NCI-H1694 (cell line): ENCODE measurements at regions not wholly inside any gene's neighbourhood (a gene's known extent, or its start where the extent isn't known, plus 50 kb on each side); places are given as distances from the start of the nearest gene placed in this dataset.

Experiments
- DNase-seq: peaks from one replicate; lab custom pipeline; 2025; lab: John Stamatoyannopoulos, UW

DNA sequence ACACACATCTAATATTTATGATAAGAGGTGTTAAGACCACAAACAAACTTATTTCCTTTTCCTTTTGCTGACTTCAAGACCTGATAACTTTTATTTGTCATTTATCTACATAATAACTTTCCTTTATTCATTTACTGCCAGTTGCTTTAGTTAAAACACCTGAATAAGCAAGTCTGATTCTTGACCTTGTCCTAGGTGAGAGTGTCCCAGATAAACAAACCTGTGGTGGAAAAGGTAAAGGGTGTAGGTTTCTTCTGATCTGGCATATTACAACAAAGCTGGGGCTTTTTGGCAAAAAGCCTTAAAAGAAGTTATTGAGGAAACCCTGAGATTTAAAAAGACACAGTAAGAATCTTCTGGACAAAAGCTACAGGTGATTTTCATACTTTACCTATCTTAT, 191.5 kb downstream of the ZBBX start:
- no peak for DNase-seq

DNA sequence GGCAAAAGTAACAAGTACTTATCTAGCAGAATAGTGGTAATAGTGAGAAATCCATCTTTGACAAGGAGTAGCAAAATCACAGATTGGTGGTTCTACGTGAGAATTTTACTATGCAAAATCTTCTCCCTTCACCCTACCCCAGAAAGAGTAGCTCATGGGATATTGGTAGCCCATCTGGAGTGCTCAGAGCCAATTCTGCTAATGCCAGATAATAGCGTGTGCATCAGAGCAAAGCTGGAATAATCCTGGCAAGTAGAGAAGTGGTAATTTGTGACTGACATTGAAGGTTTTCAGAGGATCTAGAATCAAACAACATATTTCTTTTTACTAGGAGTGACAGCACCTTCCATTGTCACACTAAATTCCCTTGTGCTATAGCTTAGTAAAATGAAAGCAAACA, 192.9 kb downstream of the ZBBX start:
- DNase-seq: no peak

DNA sequence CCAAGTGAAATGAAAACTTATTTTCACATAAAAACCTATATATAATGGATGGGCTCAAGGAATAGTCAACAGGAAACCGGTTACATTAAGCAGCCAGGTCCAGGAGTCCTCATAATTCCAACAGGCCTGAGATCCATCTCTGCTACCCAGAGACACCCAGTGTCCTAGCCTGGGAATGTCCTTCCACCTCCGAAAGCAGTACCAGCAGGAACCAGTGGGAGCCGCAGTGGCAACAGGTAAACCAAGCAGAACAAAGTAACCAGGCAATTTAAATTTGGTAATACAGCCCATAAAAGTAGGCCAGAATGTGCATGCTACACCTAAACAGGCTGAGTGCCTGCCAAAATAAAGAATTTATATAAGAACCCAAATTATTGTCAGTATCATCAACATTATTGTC, 195.6 kb downstream of the ZBBX start:
- no peak for DNase-seq

DNA sequence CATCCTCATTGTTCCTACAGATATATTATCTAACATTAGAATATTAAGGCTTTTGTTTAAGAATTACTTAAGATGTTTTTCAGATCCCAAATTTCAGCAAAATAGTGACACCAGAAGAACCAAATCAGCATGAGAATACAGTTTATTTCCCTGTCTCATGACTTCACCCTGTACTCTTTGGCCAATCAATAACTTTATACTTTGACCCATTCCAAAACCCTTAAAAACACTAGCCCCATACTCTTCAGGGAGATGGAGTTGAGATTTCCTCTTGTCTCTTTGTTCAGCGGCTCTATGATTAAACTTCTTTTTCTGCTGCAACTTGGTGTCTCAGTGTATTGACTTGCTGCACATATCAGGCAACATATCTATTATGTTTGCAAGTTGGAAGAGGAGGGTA, 207.7 kb downstream of the ZBBX start:
- no peak for DNase-seq

DNA sequence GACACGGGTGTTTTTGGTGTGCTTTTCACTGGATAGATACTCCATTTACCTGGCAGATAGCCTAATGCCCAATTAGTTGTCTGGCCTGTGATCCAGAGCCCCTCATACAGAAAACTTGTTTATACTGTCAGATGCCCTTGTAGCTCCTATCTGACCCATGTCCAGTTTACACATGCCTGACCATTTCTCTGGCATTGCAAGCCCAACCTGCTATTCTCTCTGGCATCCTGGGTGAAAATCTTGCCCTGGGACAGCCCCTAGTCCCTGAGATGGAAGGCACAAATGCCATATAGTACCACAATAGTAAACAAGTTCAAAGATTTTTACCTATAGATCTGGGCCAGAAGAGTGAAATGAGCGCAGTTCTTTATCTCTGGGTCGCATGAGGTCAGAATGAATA, 212.6 kb downstream of the ZBBX start:
- no peak for DNase-seq

DNA sequence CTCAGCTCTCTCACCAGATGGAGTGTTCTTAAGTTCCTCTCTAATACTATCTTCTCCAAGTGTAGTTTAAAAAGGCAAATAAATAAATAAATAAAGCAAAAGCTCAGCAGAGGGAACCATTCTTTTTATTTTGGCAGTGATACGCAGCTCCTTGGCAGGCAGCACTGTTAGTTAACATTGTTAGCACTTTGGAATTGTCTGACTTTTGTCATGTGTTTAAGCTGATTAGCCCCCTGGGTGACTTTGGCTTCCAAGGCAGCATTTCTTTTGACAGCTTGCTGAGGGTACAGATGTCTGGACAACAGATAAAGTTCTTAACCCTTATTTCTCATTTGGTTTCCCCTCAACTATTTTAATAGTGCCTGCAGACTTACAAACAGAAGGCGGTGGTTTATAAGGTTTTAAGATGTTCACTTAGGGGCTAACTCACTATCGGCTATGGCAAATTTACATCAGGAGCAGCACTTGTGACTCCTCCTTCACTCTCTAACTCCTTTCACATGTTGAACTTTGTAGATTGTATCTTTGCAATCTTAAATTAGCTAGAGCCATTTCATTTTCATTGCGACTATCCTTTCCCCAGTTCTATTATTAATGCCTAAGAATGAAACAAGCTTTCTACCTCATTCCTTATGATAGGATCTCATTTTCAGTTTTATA, 213.4 kb downstream of the ZBBX start:
- no peak for DNase-seq

DNA sequence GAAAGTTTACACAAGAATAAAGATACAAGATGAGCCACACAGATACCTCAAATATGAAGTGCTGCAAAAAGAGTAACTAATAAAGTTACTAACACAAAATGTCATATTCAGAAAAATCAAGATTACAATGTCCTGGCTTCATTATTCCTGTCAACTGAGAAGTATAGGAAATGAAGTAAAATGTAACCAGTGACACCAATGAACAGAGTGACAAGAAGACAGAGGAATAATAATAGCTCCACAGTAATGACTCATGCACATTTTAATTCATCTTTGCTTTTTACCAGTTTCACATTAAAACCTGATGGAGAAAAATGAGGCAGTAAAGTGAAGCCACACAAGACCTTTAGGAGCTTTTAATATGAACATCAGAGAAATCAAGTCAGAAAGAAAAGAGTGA, 214.1 kb downstream of the ZBBX start:
- DNase-seq: no peak

DNA sequence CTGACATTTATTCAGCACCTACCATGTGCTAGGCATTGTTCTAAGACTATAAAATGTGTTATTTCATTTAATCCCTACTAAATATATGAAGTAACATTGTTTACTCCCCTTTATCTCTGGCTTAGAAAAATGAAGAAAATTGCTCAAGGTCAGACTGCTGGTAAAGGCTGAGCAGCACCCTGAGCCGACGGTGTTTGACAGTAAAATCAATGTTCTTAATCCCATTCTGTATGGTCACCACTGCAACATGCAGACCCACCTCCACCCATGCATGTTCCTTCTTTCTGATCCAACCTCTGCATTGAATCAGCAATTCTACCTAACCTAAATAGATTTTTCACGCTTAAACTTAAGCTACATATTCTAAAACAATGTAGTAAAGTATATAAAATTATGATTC, 216.5 kb downstream of the ZBBX start:
- no peak for DNase-seq

DNA sequence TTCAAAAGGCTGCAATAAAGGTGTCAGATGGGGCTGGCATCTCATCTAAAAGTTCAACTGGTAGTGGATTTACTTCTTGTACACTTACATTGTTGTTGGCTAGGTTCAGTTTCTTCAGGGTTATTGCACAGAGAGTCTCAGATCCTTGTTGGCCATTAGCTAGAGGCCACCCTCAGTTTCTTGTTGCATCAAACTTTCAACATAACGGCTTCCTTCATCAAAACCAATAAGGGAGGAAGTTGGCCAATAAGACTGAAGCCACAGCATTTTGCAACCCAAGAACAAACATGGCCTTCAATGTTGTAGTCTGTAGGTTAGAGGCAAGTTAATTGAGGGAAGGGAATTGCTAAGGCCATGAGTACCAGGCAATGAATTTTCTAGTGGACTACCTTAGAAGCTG, 218.0 kb downstream of the ZBBX start:
- no peak for DNase-seq

DNA sequence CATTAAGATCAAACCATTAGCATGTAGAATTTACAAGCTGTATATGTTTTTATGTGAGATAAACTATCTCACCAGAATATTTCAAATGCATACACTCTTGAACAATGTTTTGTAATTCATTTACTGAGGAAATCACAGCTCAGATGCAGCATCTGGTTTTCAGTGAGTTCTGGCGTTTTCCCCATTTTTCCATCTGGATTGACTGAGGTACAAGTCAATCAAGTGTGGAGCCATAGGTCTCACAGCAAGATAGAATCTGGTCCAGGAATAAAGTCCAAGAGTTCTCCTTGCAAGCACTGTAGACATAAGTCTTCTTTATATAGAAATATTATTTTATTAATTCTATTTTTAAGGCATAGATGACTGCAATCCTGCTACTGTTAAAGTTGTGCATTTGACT, 219.3 kb downstream of the ZBBX start:
- no peak for DNase-seq

DNA sequence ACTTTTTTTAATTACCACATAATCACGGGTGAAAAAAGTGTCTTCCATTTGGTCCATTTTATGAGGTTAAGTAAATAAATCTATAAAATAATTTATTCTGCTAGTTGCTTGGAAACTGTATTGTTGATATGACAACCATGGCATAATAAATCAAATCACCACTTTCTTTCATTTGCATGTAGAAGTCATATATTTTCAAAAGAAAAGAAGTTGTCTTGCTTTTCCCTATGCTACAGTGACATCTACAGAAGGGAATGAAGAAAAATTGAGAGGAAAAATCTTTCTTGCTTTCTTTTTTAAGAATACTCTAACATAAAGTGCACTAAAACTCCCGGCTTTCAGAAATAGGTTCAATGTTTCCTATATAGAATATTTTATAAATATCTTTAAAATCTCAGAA, 228.5 kb downstream of the ZBBX start:
- DNase-seq: no peak

DNA sequence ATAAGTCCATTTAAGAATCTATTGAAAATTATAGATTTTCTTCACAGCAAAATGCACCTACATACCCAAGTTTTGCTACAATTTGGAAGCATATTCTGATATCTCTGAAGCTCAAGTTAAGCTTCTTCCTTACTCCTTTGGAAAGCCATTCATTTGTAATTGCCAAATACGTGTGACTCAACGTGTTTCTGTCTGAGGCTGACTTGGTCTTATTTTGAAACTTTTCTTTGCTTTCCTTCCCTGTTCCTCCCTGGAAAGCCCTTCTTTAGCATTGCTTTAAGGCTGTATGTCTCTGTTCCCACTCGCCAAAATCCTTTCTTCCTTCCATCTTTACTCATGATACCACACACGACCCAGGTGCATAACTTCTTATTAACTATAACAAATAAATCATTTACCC, 232.0 kb downstream of the ZBBX start:
- DNase-seq: no peak

DNA sequence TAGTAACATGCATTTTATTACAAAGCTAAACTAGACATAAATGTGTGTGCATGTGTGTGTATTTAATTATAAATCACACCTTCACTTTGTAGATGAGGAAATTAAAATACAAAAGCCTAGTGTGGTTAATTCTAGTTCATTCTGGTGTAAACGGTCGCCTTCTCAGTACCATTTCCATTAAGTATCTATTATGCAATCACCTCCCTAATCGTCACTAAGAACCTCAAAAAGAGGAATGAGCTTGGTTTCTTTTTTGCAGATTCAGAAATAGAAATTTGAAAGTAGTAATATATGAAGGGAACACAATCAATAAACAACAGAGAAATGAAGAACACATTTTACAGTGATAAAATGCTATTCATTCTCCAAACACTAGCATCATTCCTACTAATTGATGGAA, 233.2 kb downstream of the ZBBX start:
- DNase-seq: no peak

DNA sequence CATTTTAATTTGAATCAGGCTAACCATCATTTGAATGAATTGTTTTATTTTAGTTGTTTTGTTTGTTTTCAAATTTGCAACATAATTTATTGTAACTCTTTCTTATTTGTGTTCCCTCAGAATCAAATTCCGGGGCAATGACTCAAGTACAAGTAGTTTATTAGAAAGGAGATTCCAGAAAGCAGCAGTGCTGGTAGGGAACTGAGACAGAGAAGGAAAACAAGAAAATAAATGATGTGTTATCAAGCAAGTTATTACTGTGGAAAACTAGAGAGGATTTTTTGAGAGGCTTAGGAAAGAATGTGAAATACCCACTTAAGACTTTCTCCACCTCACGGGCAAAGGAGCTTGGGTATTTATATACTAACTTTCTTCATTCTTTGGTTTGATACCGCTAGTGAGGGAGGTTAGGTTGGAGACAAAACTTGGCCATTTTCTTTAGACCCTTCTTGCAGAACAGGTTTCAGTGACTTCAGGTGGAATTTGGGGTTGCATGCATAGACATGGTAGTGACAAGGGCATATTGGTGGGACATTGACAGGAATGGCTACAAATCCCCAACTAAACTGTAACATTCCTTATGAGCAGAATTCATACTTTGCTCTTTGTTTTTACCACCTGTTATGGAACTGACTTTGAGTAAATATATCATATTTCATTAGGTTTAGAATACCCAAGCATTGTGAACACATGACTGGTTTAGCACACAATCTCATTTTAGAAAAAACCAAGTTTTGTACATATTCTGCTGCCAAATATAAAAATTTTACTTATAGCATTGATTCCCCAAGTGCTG, 254.3 kb downstream of the ZBBX start:
- DNase-seq: no peak

DNA sequence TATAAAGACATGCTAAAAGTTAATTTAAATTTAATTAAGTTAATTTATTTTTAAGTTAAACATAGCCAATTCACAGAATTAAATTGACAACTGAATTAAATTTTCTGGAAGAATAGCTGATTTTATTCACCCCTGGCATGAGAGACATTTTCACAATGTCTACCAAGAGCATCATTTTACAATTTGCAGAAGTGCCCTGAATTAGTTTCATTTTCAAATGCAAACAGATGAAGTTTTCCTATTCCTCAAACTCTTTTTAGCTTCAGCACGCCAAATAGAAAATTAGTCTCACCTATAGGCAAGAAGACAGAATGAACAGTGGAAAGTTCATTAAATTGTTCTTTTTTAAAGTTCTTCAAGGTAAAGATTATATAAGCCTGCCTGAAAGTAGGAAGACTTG, 259.3 kb downstream of the ZBBX start:
- DNase-seq: no peak

DNA sequence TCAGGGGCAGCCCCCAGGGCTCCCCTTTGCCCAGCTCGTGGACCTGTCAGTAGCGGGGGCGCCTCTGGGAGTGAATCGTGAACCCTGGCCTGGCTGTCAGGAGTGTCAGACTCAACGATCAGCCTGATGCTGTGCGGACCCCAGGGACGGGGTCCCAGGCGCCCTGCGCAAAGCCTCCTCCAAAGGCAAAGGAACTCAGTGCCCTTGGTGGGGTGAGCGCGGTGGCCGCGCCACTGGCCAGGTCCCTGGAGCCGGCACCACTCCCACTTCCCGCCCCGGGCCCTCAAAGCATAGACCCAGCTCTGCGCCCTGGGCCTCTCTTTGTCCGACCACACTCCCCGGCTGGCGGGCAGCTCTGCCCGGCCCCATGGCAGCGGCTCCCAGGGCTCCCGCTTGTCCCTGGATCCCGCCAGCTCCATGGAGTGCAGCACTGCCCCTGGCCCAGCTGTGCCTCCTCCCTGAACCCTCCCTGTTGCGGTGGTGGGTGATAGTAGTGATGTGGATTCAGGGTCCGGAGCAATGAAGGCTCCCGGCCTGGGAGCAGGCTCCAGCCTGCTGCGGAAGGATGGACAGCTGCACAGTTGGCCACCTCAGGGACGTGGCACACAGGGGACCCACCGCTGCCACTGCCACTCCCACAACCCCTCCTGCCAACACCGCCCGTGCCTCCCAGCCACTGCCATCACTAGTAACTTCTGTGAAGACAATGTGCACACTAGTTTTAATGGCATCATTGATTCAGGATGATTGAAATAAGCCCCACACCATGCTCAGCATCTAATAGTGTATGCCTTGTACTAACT, 263.8 kb downstream of the ZBBX start:
- DNase-seq: no peak

DNA sequence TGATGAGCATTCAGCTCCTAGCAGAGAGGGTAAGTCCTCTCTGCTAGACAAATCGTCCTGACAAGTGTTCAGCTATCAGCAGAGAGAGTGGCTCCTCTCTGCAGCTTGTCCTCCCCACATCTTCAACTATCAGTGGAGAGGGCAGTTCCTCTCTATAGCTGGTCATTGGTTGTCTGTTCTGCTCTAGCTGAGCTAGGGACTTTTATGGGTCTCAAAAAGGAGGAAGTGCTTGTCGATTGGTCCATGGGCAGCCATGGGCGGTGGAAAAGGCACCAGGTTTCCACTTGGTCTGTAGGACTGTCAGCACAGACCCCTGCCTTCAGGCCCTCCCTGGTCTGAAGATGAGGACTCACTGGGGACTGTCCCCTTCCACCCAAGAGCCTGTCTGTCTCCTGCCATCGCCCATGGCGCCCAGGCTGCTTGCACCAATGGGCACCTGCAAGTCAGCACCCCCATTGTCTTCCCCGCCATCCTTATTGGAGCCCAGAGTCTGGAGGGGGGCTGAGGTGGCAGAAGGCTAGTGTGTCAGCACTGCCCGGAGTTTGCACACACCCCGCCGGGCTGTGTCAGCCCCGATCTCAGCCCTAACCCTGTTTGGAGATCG, 264.7 kb downstream of the ZBBX start:
- no peak for DNase-seq

DNA sequence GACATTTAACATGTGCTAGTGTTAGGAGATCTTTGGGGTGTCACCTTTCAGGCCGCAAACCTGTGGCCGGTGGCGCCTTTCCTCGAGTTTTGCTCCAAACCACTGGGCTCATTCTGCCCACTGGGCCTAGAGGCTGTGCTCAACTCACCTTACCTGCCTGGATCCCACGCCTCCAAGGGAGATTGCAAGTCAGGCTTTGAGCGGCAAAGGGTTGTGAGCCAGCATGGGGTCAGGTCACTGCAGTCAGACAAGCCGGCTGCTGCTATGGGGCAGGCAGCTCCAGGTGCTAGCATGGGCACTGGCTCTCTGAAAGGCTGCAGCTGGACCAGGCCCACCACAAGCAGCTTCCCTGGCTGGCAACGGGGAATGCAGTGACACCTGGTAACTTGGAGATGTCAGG, 265.5 kb downstream of the ZBBX start:
- no peak for DNase-seq

DNA sequence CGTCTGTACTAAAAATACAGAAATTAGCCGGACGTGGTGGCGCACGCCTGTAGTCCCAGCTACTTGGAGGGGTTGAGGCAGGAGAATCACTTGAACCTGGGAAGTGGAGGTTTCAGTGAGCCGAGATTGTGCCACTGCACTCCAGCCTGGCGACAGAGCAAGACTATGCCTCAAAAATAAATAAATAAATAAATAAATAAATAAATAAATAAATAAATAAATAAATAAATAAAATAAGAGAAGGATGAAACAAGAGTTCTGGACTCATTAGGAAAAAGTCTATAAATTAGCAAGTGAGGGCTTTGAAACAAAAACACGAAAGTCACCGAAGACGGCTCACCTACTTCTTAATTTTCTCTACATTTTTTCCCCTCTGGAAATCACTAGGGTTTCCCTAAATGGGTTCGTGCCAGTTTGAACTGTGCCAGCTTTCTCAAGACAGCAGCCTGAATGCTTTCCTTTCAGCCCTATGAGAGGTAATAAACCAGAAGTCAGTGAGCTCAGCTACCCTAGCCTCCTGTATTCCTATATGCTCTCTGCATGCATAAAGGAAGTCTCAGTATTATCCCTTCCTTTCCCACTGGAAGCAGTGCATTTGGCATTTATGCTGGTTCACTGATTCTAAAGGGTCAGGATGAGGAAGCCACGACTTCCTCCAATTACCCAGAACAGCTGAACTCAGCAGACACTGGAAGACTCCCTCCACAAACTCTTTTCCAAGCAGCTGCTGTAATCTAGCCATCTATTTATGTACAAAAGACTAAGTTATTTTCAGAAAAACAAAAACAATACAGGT, 266.9 kb downstream of the ZBBX start:
- DNase-seq: no peak

DNA sequence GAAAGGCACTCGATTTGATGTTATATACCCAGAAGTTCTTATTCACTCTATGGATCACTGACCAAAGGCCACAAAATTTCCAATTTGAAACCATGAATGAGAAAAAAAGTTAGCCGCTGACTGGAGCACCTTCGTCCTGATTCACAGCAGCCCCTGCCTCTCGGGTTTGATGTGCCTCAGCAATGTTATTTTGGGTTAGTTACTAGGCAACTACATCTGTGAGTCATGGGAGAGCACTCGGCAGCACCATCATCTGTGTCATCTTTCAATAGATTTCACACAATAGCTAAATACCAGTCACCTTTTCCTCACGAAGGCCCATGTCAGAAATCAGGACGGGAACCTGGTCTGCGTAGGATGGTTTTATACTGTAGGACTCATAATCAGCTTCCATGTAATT, 269.2 kb downstream of the ZBBX start:
- DNase-seq: no peak

DNA sequence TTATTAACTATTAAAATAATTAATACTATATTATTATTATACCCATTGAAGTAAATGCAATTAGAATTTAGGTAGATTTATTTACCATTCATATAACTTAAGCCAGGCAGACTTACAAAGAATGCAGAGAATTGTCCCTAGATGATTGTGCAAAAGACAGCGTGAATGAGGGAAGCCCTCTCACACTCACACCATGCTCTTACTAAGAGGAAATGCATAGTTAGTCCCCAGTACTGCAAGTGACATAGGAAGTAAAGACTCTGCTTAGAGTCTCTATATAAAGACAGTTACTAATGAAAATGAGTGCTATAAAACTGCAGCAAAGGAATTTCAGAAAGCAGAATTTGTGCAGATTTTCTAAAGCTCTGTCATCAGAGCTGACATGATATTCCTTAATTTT, 270.4 kb downstream of the ZBBX start:
- no peak for DNase-seq

DNA sequence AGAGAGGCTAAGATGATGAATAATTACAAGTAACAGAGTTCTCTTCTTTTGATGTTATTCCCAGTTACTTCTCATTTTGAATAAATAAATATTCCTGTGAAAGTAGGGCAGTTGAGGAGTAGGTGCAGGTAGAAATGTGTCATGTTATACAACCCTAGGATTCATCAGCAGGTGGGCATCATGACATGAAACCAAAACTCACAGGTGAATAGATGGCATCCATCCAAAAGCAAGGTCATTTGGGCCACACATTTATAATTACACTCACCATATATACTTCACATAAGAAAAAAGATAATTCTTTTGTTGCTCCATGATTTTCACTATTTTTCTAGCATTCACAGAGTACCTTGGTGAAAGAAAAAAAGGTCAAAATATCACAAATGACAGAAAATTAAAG, 273.6 kb downstream of the ZBBX start:
- no peak for DNase-seq
